ENCODE measurements at regions not wholly inside any gene's neighbourhood (a gene's known extent, or its start where the extent isn't known, plus 50 kb on each side); places are given as distances from the start of the nearest gene placed in this dataset.

DNA sequence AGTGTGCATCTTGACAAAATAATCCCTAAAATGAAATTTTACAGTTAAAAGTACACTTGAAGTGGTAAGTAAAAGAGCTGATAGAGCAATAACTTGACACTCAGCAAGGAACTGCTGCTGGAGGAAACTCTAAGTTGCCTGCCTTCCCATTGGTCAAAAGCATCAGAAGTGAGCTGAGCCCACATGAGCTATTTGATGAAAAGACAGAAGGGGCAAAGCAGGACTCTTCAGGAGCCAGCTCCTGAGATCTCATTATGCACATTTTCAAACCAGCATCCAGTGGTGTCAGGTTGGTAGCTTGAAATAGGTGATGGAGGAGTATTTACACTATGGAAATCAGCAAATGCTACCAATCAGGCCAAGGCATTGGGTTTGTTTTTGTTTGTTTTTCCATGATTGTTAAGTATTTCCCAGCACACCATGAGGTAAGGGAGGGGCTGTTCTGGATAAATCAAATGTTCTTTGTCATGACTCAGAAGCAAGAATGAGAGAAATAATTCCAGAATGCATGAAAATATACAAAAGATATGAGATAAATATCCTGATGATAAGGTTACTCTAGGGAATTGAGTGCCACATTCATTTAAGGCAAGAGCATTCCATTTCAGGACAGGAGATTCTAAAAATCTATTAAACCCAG lies 316.6 kb downstream of the SNX13 start:
- Mint-ChIP-seq H3K4me1 (ENCODE audit: low read depth) (peaks cover 27% of the 10 kb centered on the region), H3K27ac (ENCODE audit: unreplicated experiment) (no peak overlapping the region), H3K27me3 (ENCODE audit: low read depth) (no peaks in the 10 kb centered on the region), H3K9me3 (ENCODE audit: low read depth) (no peaks in the 10 kb centered on the region), H3K4me3 (ENCODE audit: unreplicated experiment) (no peak overlapping the region), H3K36me3 (ENCODE audit: low read depth) (no peaks in the 10 kb centered on the region)
- no peak for DNase-seq (ENCODE audit: low spot score)
- TF ChIP-seq, protein P1, sequence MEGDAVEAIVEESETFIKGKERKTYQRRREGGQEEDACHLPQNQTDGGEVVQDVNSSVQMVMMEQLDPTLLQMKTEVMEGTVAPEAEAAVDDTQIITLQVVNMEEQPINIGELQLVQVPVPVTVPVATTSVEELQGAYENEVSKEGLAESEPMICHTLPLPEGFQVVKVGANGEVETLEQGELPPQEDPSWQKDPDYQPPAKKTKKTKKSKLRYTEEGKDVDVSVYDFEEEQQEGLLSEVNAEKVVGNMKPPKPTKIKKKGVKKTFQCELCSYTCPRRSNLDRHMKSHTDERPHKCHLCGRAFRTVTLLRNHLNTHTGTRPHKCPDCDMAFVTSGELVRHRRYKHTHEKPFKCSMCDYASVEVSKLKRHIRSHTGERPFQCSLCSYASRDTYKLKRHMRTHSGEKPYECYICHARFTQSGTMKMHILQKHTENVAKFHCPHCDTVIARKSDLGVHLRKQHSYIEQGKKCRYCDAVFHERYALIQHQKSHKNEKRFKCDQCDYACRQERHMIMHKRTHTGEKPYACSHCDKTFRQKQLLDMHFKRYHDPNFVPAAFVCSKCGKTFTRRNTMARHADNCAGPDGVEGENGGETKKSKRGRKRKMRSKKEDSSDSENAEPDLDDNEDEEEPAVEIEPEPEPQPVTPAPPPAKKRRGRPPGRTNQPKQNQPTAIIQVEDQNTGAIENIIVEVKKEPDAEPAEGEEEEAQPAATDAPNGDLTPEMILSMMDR (IDR thresholded peaks at IDR 0.05), result no peak

DNA sequence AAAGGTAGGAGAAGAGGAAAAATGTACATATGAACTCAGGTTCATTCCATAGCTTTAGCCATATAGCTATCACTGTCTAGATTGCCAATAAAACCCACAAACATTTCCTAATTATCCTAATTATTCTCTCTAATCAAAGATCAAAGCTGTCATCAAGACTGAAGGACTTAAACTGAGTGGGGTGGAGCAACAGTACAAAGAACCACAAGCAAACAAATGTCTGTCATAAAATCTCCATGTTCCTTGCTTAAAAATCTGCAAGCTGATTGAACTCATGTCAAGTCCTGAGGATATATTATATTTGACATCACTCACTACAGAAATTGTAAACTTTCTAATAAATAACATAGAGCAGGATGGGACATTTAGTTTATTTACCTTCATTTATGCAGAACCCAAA lies 315.9 kb downstream of the SNX13 start:
- TF ChIP-seq, protein P1 (IDR thresholded peaks at IDR 0.05), result no peak
- Mint-ChIP-seq H3K4me3 (ENCODE audit: unreplicated experiment) (no peak overlapping the region), H3K27ac (ENCODE audit: unreplicated experiment) (no peak overlapping the region), H3K27me3 (ENCODE audit: low read depth) (no peaks in the 10 kb centered on the region), H3K4me1 (ENCODE audit: low read depth) (peaks cover 27% of the 10 kb centered on the region), H3K36me3 (ENCODE audit: low read depth) (no peaks in the 10 kb centered on the region), H3K9me3 (ENCODE audit: low read depth) (no peaks in the 10 kb centered on the region)
- no peak for DNase-seq (ENCODE audit: low spot score)

DNA sequence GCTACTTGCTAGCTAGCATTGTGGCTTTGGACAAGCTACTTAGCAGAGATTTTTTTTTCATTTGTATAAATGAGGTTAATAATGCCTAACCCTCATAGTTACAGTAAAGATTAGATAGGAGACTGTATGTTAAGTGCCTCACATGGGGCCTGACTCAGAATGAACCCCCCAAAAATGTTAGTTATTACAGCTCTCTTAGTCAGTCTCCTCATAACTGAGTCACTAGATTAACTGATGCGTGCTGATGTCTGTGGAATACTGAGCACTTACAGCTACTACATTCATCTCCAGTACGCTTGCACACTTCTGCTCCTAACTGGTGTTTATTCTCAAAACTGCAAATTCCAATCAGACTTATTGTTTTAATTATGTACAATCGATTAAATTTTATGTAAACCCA lies 315.3 kb downstream of the SNX13 start:
- Mint-ChIP-seq H3K27me3 (ENCODE audit: low read depth) (no peaks in the 10 kb centered on the region), H3K36me3 (ENCODE audit: low read depth) (no peaks in the 10 kb centered on the region), H3K4me3 (ENCODE audit: unreplicated experiment) (no peak overlapping the region), H3K9me3 (ENCODE audit: low read depth) (no peaks in the 10 kb centered on the region), H3K27ac (ENCODE audit: unreplicated experiment) (peak overlapping the region; percentile 41), H3K4me1 (ENCODE audit: low read depth) (peaks cover 27% of the 10 kb centered on the region)
- TF ChIP-seq, protein P1 (IDR thresholded peaks at IDR 0.05), result no peak
- no peak for DNase-seq (ENCODE audit: low spot score)

DNA sequence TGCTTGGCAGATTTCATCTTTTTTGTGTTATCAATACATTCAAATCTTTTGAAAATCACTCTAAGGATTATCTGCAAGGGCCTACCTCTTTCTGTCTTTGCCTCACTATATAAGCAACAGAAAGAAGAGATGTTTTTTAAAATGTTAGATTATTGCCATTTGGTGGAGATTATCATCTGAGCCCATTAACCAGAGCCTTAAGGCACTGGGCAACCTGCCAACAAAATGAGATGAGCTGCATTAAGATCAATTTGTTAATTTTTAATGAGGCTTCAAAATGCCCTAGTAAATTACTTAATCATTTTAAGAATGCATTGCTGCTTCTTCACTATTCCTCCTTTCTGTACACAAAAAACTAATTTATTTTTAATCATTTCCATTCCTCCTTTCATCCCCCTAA lies 314.1 kb downstream of the SNX13 start:
- Mint-ChIP-seq H3K27me3 (ENCODE audit: low read depth) (no peaks in the 10 kb centered on the region), H3K27ac (ENCODE audit: unreplicated experiment) (no peak overlapping the region), H3K9me3 (ENCODE audit: low read depth) (no peaks in the 10 kb centered on the region), H3K4me3 (ENCODE audit: unreplicated experiment) (no peak overlapping the region), H3K36me3 (ENCODE audit: low read depth) (no peaks in the 10 kb centered on the region), H3K4me1 (ENCODE audit: low read depth) (peaks cover 27% of the 10 kb centered on the region)
- TF ChIP-seq, protein P1 (IDR thresholded peaks at IDR 0.05), result no peak
- DNase-seq (ENCODE audit: low spot score), result no peak

DNA sequence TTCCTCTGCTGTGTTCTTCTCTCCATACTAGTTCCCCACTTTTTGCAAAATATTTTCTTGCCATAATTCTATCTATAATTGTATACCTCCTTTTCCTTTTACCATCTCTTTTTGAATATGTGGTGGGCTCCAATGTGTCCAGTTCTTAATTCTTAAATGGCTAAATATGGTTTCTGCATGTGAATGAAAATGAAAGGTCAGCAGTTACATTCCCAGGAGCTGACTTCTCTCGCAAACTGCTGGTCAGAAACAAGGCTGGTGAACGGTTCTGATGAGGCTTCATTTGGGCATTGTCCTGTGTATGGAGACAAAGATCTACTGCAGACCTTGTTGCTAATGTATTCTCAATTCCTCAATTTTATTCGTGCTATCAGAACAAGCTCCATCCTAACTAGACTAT lies 309.2 kb downstream of the SNX13 start:
- no peaks in the 10 kb centered on the region for H3K4me1 Mint-ChIP-seq (ENCODE audit: low read depth)
- no peak for DNase-seq (ENCODE audit: low spot score)
- H3K9me3 Mint-ChIP-seq (ENCODE audit: low read depth), result peaks cover 4% of the 10 kb centered on the region
- no peak overlapping the region for H3K27ac Mint-ChIP-seq (ENCODE audit: unreplicated experiment)
- TF ChIP-seq, protein P1 (IDR thresholded peaks at IDR 0.05), result no peak
- H3K27me3 Mint-ChIP-seq (ENCODE audit: low read depth), result no peaks in the 10 kb centered on the region
- no peak overlapping the region for H3K4me3 Mint-ChIP-seq (ENCODE audit: unreplicated experiment)
- H3K36me3 Mint-ChIP-seq (ENCODE audit: low read depth), result no peaks in the 10 kb centered on the region

Data from chondrocyte (in vitro differentiated cells).